HepG2 (cell line): ENCODE measurements at regions not wholly inside any gene's neighbourhood (a gene's known extent, or its start where the extent isn't known, plus 50 kb on each side); places are given as distances from the start of the nearest gene placed in this dataset.

ENCODE experiments used
- ATAC-seq: fragments of 200-7000 bp; cut with Tn5 transposase; 3 replicates; pipeline ENCODE4 v1.9.1; 2020; ENCODE audit warnings: mild to moderate bottlenecking, moderate library complexity
- BruUV-seq: library from RNA; stranded (reverse); fragments of 400-500 nt; replicated peaks from 2 replicates; lab custom pipeline; 2021; lab: Mats Ljungman, UMichigan
- CTCF ChIA-PET: fragments of 300-600 bp; formaldehyde crosslinking; extraction: SDS; loops from one replicate; lab custom pipeline; 2021; ENCODE audit warnings: low total read pairs, inconsistent platforms, low intra/inter-chr PET ratio; lab: Yijun Ruan, JAX
- POLR2A ChIA-PET: fragments of 350-600 bp; sonication (Branson Sonifier 250); formaldehyde crosslinking; loops from one replicate; lab custom pipeline; 2020; ENCODE audit warnings: antibody characterized with exemption, inconsistent platforms; lab: Yijun Ruan, JAX
- DNase-seq: peaks from one replicate; pipeline ENCODE4 v3.0.0-alpha.2; 2015; ENCODE audit warnings: low spot score
- FAIRE-seq: peaks from 3 replicates; lab custom pipeline; 2011; peaks lifted over from hg19 to GRCh38; lab: Jason Lieb, UNC
- H2AFZ ChIP-seq: one replicate; pipeline ENCODE4 v1.6.1; 2011; ENCODE audit warnings: low read length, inconsistent platforms
- H3K27ac ChIP-seq: fragments of 300-600 bp; 3 replicates; pipeline ENCODE4 v1.8.0; 2011; ENCODE audit warnings: mixed run types, mild to moderate bottlenecking, mixed read lengths, low read length, inconsistent platforms; ENCODE audit not compliant: insufficient read depth; ENCODE audit errors: extremely low read length
- H3K27me3 ChIP-seq, 2 experiments: fragments of 200-600 bp in 1 of 2; 2 replicates in 1 of 2; 3 replicates in 1 of 2; pipeline versions ENCODE4 v1.6.0 to v1.8.0; 2011; ENCODE audit warnings: low read length in 2 of 2, mild to moderate bottlenecking in 2 of 2, moderate library complexity in 2 of 2, inconsistent platforms in 1 of 2; ENCODE audit not compliant: insufficient read depth in 2 of 2, control insufficient read depth in 1 of 2
- H3K36me3 ChIP-seq, 2 experiments: fragments of 200-600 bp in 1 of 2; replicated peaks in 1 of 2; 2 replicates in 1 of 2; 3 replicates in 1 of 2; pipeline versions ENCODE4 v1.5.1 to v1.8.0; 2011; ENCODE audit warnings: low read length in 2 of 2, inconsistent platforms in 1 of 2; ENCODE audit not compliant: insufficient read depth in 2 of 2, control insufficient read depth in 1 of 2
- H3K4me1 ChIP-seq: 2 replicates; pipeline ENCODE4 v1.5.1; 2012; ENCODE audit warnings: low read length, inconsistent platforms; ENCODE audit not compliant: insufficient read depth
- H3K4me2 ChIP-seq: 2 replicates; pipeline ENCODE4 v1.6.0; 2011; ENCODE audit warnings: low read depth, low read length, inconsistent platforms
- H3K4me3 ChIP-seq, 3 experiments: fragments of 200-600 bp in 1 of 3; sonication (generic), shearing (Covaris generic) in 1 of 3; replicated peaks in 1 of 3; 2 replicates each; pipeline ENCODE4 v1.5.1; 2011 to 2016; ENCODE audit warnings: low read length in 3 of 3, inconsistent platforms in 2 of 3, low read depth in 2 of 3, mild to moderate bottlenecking in 2 of 3, control low read depth in 1 of 3, mixed read lengths in 1 of 3; ENCODE audit not compliant: insufficient read depth in 1 of 3
- H3K79me2 ChIP-seq: one replicate; pipeline ENCODE4 v1.6.1; 2011; ENCODE audit warnings: low read length, inconsistent platforms; ENCODE audit not compliant: insufficient read depth
- H3K9ac ChIP-seq: 2 replicates; pipeline ENCODE4 v1.6.0; 2011; ENCODE audit warnings: mild to moderate bottlenecking, low read depth, low read length, inconsistent platforms; ENCODE audit not compliant: insufficient read depth
- H3K9me3 ChIP-seq: 2 replicates; pipeline ENCODE4 v1.5.1; 2012; ENCODE audit warnings: mild to moderate bottlenecking, low read length
- H4K20me1 ChIP-seq: 2 replicates; pipeline ENCODE4 v1.6.0; 2011; ENCODE audit warnings: inconsistent platforms, mild to moderate bottlenecking, low read length, moderate library complexity; ENCODE audit not compliant: insufficient read depth
- CREM ChIP-seq, 2 experiments: sonication (generic) in 1 of 2; formaldehyde crosslinking in 1 of 2; IDR thresholded peaks; 2 replicates each; pipeline versions ENCODE4 v1.4.0 to v1.6.1; 2016 to 2020; ENCODE audit warnings: antibody characterized with exemption in 1 of 2, mild to moderate bottlenecking in 1 of 2, missing genetic modification reagents in 1 of 2
- DBP ChIP-seq: sonication (generic); formaldehyde crosslinking; IDR thresholded peaks from 2 replicates; pipeline ENCODE4 v1.4.0; 2020; ENCODE audit warnings: missing genetic modification reagents; ENCODE audit errors: not compliant biosample characterization
- FIP1L1 ChIP-seq: fragments of 200-400 bp; formaldehyde crosslinking; IDR thresholded peaks from 2 replicates; pipeline ENCODE4 v1.6.1; 2018; ENCODE audit warnings: low read depth, mild to moderate bottlenecking, low read length, moderate library complexity, borderline replicate concordance; ENCODE audit not compliant: insufficient read depth
- HDAC2 ChIP-seq: sonication (generic); formaldehyde crosslinking; IDR thresholded peaks from 2 replicates; pipeline ENCODE4 v1.4.0; 2020; ENCODE audit warnings: missing genetic modification reagents
- IKZF5 ChIP-seq: IDR thresholded peaks from 2 replicates; pipeline ENCODE4 v1.6.1; 2018; ENCODE audit warnings: missing genetic modification reagents, mild to moderate bottlenecking, missing compliant biosample characterization
- PCBP2 ChIP-seq: fragments of 200-400 bp; formaldehyde crosslinking; optimal IDR thresholded peaks from 2 replicates; pipeline ENCODE3; 2018; ENCODE audit warnings: low read length, low read depth; ENCODE audit not compliant: poor library complexity, severe bottlenecking
- PRDM15 ChIP-seq: sonication (generic); formaldehyde crosslinking; IDR thresholded peaks from 2 replicates; pipeline ENCODE4 v1.4.0; 2020; ENCODE audit warnings: missing genetic modification reagents
- SMARCE1 ChIP-seq: fragments of 450-650 bp; IDR thresholded peaks from 2 replicates; pipeline ENCODE4 v1.6.1; 2017; ENCODE audit warnings: borderline replicate concordance
- SOX6 ChIP-seq, 2 experiments: fragments of 450-650 bp in 1 of 2; sonication (generic) in 1 of 2; formaldehyde crosslinking in 1 of 2; IDR thresholded peaks; 2 replicates each; pipeline versions ENCODE4 v1.4.0 to v1.6.1; 2017 to 2020; ENCODE audit warnings: antibody characterized with exemption in 1 of 2, mild to moderate bottlenecking in 1 of 2, missing genetic modification reagents in 1 of 2
- TCF12 ChIP-seq, 2 experiments: fragments of 450-650 bp in 1 of 2; sonication (generic) in 1 of 2; formaldehyde crosslinking in 1 of 2; IDR thresholded peaks; 2 replicates each; pipeline versions ENCODE4 v1.6.1 to v1.8.0; 2017 to 2022; ENCODE audit warnings: antibody characterized with exemption in 1 of 2, mild to moderate bottlenecking in 1 of 2, missing genetic modification reagents in 1 of 2, moderate library complexity in 1 of 2
- WIZ ChIP-seq: sonication (generic); formaldehyde crosslinking; IDR thresholded peaks from 2 replicates; pipeline ENCODE4 v1.5.1; 2020; ENCODE audit warnings: mild to moderate bottlenecking, missing genetic modification reagents
- ZBTB26 ChIP-seq: IDR thresholded peaks from 2 replicates; pipeline ENCODE4 v1.6.1; 2016; ENCODE audit warnings: missing compliant biosample characterization, missing genetic modification reagents, borderline replicate concordance
- ZNF510 ChIP-seq: sonication (generic); formaldehyde crosslinking; IDR thresholded peaks from 2 replicates; pipeline ENCODE4 v1.4.0; 2020; ENCODE audit warnings: low read depth, mild to moderate bottlenecking, missing genetic modification reagents
- ZNF644 ChIP-seq: IDR thresholded peaks from 2 replicates; pipeline ENCODE4 v1.6.1; 2016; ENCODE audit warnings: low read depth
- ZNF713 ChIP-seq: sonication (generic); formaldehyde crosslinking; IDR thresholded peaks from 2 replicates; pipeline ENCODE4 v1.4.0; 2020; ENCODE audit warnings: mild to moderate bottlenecking, missing genetic modification reagents
- ZSCAN25 ChIP-seq: sonication (generic); formaldehyde crosslinking; IDR thresholded peaks from 2 replicates; pipeline ENCODE4 v1.8.0; 2022; ENCODE audit warnings: mild to moderate bottlenecking, missing genetic modification reagents
- WGBS: methylation state at CpG from one replicate; pipeline ENCODE4 v1.1.6; 2017; ENCODE audit warnings: low lambda C conversion rate; 5-methylcytosine and 5-hydroxymethylcytosine counted together
- in situ Hi-C: cut with HindIII; loops from 2 replicates; pipeline ENCODE4 v1.10.0; 2017; ENCODE audit warnings: low pct_unique_long_range_greater_than_20kb; ENCODE audit not compliant: extremely low pct_ligation_motif_present
- intact Hi-C: fragments of 100-400 bp; cut with micrococcal nuclease; formaldehyde crosslinking; loops from one replicate; pipeline ENCODE4 v1.10.0; 2022; ENCODE audit not compliant: unreplicated experiment

- TF ChIP-seq TCF12 (IDR thresholded peaks at IDR 0.05): no peak
- TF ChIP-seq TCF12 (CRISPR knock-in tag; IDR thresholded peaks at IDR 0.05): no peak
- TF ChIP-seq IKZF5 (CRISPR knock-in tag): no peak
- TF ChIP-seq ZNF644 (CRISPR knock-in tag): no peak
Measured at GRCh38 chr18:46334868-46335281, 230.7 kb downstream of the HAUS1 start (continued).

GRCh38 chr18:46335534-46336101 lies 231.4 kb downstream of the HAUS1 start:
- CTCF ChIA-PET: no interaction called here
- intact Hi-C loops (no loop called here), in situ Hi-C loops (no loop called here)
- Histone ChIP-seq H2AFZ (no peak overlapping the region), H3K27me3 (peaks cover 5 to 61% of the 10 kb centered on the region in 2 experiments), H3K9ac (no peak overlapping the region), H3K27ac (no peak overlapping the region), H3K4me2 (no peak overlapping the region), H3K79me2 (no peaks in the 10 kb centered on the region), H3K4me1 (0 out of 2 replicates have a peak, but pooled peaks cover 5% of the 10 kb centered on the region), H4K20me1 (no peaks in the 10 kb centered on the region), H3K9me3 (no peaks in the 10 kb centered on the region), H3K36me3 (no peaks in the 10 kb centered on the region), H3K4me3 (no peak overlapping the region)
- no TSS peak for BruUV-seq
- ATAC-seq (no peak), DNase-seq (no peak), FAIRE-seq (no peak)
- WGBS: 9% methylated on average over 15 of the region's 15 CpGs
- POLR2A ChIA-PET: no interaction called here
- TF ChIP-seq PCBP2 (no peak), ZNF713 (no peak), SOX6 (IDR thresholded peaks at IDR 0.05) (no peak), SOX6 (CRISPR knock-in tag; IDR thresholded peaks at IDR 0.05) (no peak), CREM (IDR thresholded peaks at IDR 0.05) (no peak), CREM (CRISPR knock-in tag; IDR thresholded peaks at IDR 0.05) (no peak), DBP (CRISPR knock-in tag) (no peak), SMARCE1 (no peak), HDAC2 (no peak), FIP1L1 (no peak), ZBTB26 (CRISPR knock-in tag) (no peak), WIZ (no peak), PRDM15 (CRISPR knock-in tag) (no peak), ZSCAN25 (CRISPR knock-in tag) (no peak), ZNF510 (CRISPR knock-in tag) (no peak)
